Right atrium auricular region (tissue), 2 donors: ENCODE measurements at regions not wholly inside any gene's neighbourhood (a gene's known extent, or its start where the extent isn't known, plus 50 kb on each side); places are given as distances from the start of the nearest gene placed in this dataset.

Experiments used
- DNase-seq: peaks from one replicate; pipeline ENCODE4 v3.0.0-alpha.2; 2019; ENCODE audit warnings: low spot score
- H3K27ac ChIP-seq, 2 donors: fragments of 200-600 bp; sonication (generic); 1 replicate in 1 of 2; 2 replicates in 1 of 2; pipeline ENCODE4 v1.5.1; 2016 to 2019
- H3K27me3 ChIP-seq, 2 donors: fragments of 200-600 bp; sonication (generic); one replicate each; pipeline versions ENCODE4 v1.5.1 to v1.6.0; 2017 to 2019
- H3K36me3 ChIP-seq: fragments of 200-600 bp; sonication (generic); one replicate; pipeline ENCODE4 v1.5.1; 2016
- H3K4me1 ChIP-seq, 2 donors: fragments of 200-600 bp; sonication (generic); one replicate each; pipeline versions ENCODE4 v1.5.1 to v1.6.0; 2017 to 2019
- H3K4me3 ChIP-seq, 2 donors: fragments of 200-600 bp; sonication (generic); 1 replicate in 1 of 2; 2 replicates in 1 of 2; pipeline ENCODE4 v1.5.1; 2017 to 2019; ENCODE audit warnings: mild to moderate bottlenecking in 1 of 2, moderate library complexity in 1 of 2
- H3K9me3 ChIP-seq, 2 donors: fragments of 200-600 bp; sonication (generic); one replicate each; pipeline ENCODE4 v1.5.1; 2019
- TF ChIP-seq, protein P1 (sequence below), 2 donors: fragments of 200-600 bp; sonication (generic); IDR thresholded peaks; one replicate each; pipeline ENCODE4 v1.5.1; 2019; ENCODE audit warnings: antibody characterized with exemption in 2 of 2

DNA sequence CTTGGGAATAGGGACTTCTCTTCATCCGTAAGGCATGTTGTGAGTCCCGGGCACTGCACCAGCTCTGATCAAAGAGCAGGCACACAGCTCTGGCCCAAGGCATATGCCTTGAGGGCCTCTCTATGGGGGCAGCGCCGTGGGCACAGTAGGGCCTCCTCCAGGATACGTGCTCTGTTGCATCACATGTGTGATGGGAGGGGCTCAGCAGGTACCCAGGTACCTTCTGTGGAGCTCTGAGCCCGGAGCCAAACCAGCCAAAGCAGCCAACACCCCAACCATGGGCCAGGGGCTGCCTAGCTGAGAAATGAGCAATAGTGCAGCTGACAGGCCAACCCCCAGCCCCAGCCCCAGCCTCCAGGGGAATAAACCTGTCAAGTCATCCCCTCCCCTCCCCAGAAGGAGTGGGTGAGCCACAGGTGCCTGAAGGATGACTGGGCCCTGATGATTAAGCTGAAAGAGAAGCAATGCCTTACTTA is 79.7 kb upstream of the SHISAL1 start:
- DNase-seq = no peak
- Histone ChIP-seq H3K4me3 (no peak overlapping the region), H3K9me3 (no peaks in the 10 kb centered on the region), H3K36me3 (no peaks in the 10 kb centered on the region), H3K27me3 (no peaks in the 10 kb centered on the region), H3K4me1 (no peaks in the 10 kb centered on the region), H3K27ac (no peak overlapping the region)
- TF ChIP-seq, protein P1, sequence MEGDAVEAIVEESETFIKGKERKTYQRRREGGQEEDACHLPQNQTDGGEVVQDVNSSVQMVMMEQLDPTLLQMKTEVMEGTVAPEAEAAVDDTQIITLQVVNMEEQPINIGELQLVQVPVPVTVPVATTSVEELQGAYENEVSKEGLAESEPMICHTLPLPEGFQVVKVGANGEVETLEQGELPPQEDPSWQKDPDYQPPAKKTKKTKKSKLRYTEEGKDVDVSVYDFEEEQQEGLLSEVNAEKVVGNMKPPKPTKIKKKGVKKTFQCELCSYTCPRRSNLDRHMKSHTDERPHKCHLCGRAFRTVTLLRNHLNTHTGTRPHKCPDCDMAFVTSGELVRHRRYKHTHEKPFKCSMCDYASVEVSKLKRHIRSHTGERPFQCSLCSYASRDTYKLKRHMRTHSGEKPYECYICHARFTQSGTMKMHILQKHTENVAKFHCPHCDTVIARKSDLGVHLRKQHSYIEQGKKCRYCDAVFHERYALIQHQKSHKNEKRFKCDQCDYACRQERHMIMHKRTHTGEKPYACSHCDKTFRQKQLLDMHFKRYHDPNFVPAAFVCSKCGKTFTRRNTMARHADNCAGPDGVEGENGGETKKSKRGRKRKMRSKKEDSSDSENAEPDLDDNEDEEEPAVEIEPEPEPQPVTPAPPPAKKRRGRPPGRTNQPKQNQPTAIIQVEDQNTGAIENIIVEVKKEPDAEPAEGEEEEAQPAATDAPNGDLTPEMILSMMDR (IDR thresholded peaks at IDR 0.05) = no peak

DNA sequence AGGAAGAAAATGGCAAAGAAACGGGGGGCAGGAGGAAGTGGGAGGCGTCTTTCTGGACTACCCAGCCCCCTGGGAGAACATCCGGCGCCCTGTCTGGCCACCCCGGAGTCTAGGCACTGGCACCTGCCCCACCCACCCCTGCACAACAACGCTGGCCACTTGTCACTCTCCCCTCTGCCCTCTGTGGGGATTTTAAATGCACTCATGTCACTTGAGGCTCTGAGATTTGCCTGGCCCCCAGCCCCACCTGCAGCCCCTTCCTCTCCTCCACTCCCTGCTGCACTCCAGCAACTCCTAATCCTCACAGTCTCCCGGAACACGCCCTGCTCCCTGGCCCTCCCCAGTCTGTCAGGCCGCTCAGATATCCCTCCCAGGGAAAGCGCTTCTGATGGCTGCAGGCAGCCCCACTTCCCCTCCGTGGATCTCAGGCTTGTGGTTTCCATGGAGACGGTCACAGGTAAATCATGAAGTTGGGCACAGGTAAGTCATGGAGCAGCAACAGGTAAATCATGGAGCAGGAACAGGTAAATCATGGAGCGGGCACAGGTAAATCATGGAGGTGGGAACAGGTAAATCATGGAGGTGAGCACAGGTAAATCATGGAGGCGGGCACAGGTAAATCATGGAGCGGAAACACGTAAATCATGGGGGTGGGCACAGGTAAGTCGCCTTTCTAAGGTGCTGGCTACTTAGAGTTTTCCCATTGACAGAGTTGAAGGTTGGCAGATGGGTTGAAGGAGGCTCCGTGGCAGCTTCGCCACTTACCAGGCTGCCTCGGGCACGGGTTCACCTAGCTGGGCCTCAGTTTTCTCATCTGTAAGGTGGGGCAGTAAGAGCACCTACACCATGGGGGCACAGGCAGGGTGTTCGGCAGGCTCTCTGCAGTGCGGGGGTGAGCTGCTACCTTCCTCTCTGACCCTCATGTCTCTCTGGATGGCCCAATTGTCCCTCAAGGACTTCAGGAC is 79.0 kb upstream of the SHISAL1 start:
- Histone ChIP-seq H3K27me3 (no peaks in the 10 kb centered on the region), H3K27ac (no peak overlapping the region), H3K4me3 (no peak overlapping the region), H3K9me3 (no peaks in the 10 kb centered on the region), H3K36me3 (no peaks in the 10 kb centered on the region), H3K4me1 (no peaks in the 10 kb centered on the region)
- no peak for DNase-seq
- TF ChIP-seq, protein P1 (IDR thresholded peaks at IDR 0.05) = no peak

DNA sequence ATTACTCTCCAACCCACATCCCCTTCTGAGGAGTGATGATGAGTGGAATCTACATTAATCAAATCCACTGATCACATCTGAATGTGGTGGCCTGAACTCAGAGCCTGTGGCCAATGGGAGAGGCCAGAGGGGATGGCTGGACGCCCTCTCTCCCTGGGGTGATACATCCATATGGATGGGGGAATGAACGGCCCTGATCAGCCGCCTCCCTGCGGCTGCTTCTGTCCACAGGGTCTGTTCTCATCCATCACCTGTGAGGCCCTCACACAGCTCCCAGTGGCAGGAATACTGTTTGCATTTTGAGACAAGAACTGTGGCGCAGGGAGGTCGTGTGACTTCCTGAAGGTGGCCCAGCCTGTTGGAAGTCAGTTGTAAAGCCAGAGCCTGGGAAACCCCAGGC is 78.3 kb upstream of the SHISAL1 start:
- Histone ChIP-seq H3K9me3 (no peaks in the 10 kb centered on the region), H3K27ac (no peak overlapping the region), H3K27me3 (no peaks in the 10 kb centered on the region), H3K4me1 (no peaks in the 10 kb centered on the region), H3K4me3 (no peak overlapping the region), H3K36me3 (no peaks in the 10 kb centered on the region)
- no peak for DNase-seq
- TF ChIP-seq, protein P1 (IDR thresholded peaks at IDR 0.05) = no peak

DNA sequence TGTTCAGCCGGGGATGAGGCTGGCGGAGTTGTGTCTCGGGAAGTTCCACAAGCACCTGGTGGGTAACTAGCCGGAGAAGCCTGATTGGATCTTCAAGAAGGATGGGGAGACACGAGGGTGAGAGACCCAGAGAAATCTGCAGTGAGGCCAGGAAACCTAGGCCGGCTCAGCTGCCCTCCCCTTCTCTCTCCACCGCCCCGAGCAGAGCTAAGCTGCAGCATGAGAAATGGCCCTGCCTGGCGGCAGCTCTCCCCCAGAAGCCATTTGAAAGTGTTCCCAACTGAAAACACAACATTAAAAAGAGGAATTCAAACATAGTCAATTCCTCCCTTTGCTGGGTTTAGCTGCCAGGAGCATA is 77.8 kb upstream of the SHISAL1 start:
- Histone ChIP-seq H3K9me3 (no peaks in the 10 kb centered on the region), H3K36me3 (no peaks in the 10 kb centered on the region), H3K27ac (no peak overlapping the region), H3K4me3 (no peak overlapping the region), H3K4me1 (no peaks in the 10 kb centered on the region), H3K27me3 (no peaks in the 10 kb centered on the region)
- no peak for DNase-seq
- TF ChIP-seq, protein P1 (IDR thresholded peaks at IDR 0.05) = no peak

DNA sequence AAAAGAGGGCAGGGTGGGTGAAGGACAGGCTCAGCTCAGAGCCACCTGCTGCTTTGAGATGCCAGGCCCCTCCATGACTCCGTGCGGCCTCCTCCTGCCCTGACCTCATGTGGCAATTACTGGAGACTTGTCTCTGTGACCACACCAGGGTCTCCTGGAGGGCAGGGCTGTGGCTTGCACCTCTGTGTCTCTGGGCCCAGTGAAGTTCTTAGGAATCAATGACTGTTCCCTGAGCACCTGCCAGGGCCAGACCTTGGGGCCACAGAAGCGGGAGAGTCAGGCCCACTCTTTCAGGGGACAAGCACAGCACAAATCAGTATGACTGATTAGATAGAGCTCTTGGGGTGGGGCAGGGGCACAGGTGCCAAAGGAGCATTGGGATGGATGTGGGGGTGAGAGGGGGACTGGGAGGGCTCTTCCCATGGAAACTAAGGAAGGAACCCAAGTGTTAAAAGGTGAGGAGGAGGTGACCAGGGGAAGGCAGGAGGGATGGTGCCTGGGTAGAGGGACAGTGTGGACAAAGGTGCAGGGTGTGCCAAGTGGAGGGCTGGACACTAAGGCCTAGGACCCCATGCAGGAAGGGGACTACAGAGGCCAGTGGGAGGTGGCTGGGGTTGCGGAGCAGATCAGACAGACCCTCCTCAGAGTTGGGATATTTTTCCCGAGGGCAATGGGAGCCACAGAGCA is 77.3 kb upstream of the SHISAL1 start:
- Histone ChIP-seq H3K9me3 (no peaks in the 10 kb centered on the region), H3K4me1 (no peaks in the 10 kb centered on the region), H3K27ac (no peak overlapping the region), H3K36me3 (no peaks in the 10 kb centered on the region), H3K27me3 (no peaks in the 10 kb centered on the region), H3K4me3 (no peak overlapping the region)
- TF ChIP-seq, protein P1 (IDR thresholded peaks at IDR 0.05) = no peak
- no peak for DNase-seq
